Prostate gland (tissue), 2 donors: ENCODE measurements at regions not wholly inside any gene's neighbourhood (a gene's known extent, or its start where the extent isn't known, plus 50 kb on each side); places are given as distances from the start of the nearest gene placed in this dataset.

ENCODE experiments used
- CTCF ChIP-seq, 4 experiments: fragments of 200-600 bp in 2 of 4; fragments of 450-650 bp in 2 of 4; sonication (generic) in 2 of 4; IDR thresholded peaks; 1 replicate in 3 of 4; 2 replicates in 1 of 4; pipeline ENCODE4 v1.5.1; 2016 to 2019; ENCODE audit warnings: antibody characterized with exemption in 4 of 4, mild to moderate bottlenecking in 2 of 4, moderate library complexity in 2 of 4
- POLR2A ChIP-seq: fragments of 450-650 bp; IDR thresholded peaks from one replicate; pipeline ENCODE4 v1.6.1; 2016; ENCODE audit warnings: antibody characterized with exemption, mild to moderate bottlenecking

DNA sequence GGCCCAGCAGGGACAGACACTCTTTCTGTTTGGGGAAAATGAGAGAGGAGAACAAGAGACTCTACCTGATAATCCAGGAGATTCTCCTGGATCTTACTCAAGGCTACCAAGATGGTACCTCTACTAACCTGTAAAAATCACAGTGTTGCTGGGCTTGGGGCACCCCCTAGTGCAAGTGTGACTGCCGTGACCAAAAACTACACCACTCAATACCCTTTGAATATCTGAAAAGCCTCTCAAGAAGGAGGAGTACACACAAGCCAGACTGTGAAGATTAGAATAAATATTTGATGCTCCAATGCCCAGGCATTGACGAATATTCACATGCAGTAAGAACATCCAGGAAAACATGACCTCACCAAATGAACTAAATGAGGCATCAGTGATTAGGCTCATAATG lies 965.4 kb downstream of the LRFN5 start:
- TF ChIP-seq POLR2A (no peak), CTCF (IDR thresholded peaks at IDR 0.05) (no peak)
